ENCODE measurements at regions not wholly inside any gene's neighbourhood (a gene's known extent, or its start where the extent isn't known, plus 50 kb on each side); places are given as distances from the start of the nearest gene placed in this dataset.
"Not testable (repeated sequence)": the region's sequence is repeated elsewhere in the genome, so short reads cannot be mapped to it uniquely, and the experiment has no call there.

DNA sequence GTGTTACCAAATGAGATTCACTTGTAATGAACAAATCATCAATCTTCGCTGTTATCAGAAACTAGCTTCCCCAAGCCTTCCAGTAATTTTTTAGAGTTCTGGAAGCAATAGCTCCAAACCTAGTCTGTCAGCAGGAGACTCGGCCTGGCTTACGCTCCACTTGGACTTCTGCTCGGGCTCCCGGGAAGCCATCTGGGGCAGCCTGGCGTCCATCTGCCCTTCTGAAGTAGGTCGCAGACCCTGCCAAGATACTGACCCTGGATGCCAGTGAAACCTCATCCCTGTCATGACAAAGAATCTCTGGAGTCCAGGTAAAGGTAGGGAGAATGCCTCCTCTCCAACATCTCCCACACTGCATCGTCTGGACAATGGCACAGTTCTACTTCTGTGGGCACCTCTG lies 493.8 kb upstream of the ZFP42 start:
- TF ChIP-seq, protein P1, sequence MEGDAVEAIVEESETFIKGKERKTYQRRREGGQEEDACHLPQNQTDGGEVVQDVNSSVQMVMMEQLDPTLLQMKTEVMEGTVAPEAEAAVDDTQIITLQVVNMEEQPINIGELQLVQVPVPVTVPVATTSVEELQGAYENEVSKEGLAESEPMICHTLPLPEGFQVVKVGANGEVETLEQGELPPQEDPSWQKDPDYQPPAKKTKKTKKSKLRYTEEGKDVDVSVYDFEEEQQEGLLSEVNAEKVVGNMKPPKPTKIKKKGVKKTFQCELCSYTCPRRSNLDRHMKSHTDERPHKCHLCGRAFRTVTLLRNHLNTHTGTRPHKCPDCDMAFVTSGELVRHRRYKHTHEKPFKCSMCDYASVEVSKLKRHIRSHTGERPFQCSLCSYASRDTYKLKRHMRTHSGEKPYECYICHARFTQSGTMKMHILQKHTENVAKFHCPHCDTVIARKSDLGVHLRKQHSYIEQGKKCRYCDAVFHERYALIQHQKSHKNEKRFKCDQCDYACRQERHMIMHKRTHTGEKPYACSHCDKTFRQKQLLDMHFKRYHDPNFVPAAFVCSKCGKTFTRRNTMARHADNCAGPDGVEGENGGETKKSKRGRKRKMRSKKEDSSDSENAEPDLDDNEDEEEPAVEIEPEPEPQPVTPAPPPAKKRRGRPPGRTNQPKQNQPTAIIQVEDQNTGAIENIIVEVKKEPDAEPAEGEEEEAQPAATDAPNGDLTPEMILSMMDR (IDR thresholded peaks at IDR 0.05; ENCODE audit: low read depth, low read length, missing control alignments) = no peak
- no peak overlapping the region for H3K4me3 ChIP-seq (replicated peaks; ENCODE audit: low read depth, low read length)
- no peak for DNase-seq (ENCODE audit: extremely low read depth, low read depth)

DNA sequence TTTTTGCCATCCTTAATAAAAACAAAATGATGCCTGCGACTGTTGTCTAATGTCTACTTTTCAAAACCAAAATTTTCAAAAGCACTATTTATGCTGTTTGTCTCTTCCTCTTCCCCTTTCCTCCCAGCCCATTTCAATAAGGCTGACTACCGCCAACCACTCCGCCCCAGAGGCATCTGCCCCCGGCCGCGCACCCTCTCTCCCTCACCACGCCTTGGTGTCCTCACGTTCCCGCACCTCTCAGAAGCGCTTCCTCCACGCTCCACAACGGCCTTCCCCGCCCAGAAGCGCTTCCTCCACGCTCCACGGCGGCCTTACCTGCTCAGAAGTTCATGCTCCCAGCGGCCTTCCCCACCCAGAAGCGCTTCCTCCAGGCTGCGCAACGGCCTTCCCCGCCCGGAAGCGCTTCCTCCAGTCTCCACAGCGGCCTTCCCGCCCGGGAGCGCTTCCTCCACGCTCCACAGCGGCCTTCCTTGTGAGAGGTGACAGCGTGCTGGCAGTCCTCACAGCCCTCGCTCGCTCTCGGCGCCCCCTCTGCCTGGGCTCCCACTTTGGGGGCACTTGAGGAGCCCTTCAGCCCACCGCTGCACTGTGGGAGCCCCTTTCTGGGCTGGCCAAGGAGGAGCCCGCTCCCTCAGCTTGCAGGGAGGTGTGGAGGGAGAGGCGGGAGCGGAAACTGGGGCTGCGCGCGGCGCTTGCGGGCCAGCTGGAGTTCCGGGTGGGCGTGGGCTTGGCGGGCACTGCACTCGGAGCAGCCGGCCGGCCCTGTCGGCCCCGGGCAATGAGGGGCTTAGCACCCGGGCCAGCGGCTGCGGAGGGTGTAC lies 490.4 kb upstream of the ZFP42 start:
- DNase-seq (ENCODE audit: extremely low read depth, low read depth) = no peak
- TF ChIP-seq, protein P1 (IDR thresholded peaks at IDR 0.05; ENCODE audit: low read depth, low read length, missing control alignments) = no peak
- no peak overlapping the region for H3K4me3 ChIP-seq (replicated peaks; ENCODE audit: low read depth, low read length)

DNA sequence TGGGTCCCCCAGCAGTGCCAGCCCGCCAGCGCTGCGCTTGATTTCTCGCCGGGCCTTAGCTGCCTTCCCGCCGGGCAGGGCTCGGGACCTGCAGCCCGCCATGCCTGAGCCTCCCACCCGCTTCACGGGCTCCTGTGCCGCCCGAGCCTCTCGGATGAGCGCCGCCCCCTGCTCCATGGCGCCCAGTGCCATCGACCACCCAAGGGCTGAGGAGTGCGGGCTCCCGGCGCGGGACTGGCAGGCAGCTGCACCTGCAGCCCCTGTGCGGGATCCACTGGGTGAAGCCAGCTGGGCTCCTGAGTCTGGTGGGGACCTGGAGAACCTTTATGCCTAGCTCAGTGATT lies 489.8 kb upstream of the ZFP42 start:
- not testable (repeated sequence) for DNase-seq (ENCODE audit: extremely low read depth, low read depth); H3K4me3 ChIP-seq (replicated peaks; ENCODE audit: low read depth, low read length)

DNA sequence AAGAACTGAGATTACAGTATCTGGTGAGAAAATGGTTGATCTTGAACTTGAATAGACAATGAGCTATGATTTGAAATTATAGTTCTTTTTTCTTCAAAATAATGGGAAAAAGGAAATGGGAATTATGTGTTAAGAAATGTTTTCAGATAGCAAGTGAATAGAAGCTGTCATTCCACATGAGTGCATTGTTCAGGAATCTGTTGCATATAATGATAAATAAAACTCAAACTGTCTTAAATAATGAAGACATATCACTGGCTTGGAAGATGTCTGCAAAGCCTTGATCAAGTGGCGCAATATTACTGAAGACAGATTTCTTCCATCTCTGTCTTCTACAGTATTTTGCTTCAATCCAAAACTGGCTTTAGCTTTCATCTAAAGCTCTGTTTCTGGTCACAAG lies 479.3 kb upstream of the ZFP42 start:
- TF ChIP-seq, protein P1 (IDR thresholded peaks at IDR 0.05; ENCODE audit: low read depth, low read length, missing control alignments) = no peak
- no peak for DNase-seq (ENCODE audit: extremely low read depth, low read depth)
- no peak overlapping the region for H3K4me3 ChIP-seq (replicated peaks; ENCODE audit: low read depth, low read length)

DNA sequence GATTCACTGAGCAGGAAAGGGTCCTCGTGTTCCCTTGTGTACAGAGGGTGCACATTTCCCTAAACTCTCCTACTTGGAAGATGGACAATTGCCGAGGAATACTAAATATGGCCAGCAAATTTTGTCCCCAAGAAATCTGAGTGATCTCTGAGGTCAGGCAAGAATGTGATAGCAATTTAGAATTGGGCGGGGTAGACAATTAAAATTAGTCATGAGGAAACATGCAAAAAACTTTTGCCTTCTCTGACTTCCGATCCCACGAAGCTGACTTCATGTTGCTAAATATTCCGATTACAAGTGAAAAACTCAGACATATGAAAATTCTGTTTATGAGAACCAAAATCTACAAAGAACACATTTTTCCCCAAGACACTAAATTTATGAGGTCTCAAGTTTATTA lies 453.9 kb upstream of the ZFP42 start:
- no peak for DNase-seq (ENCODE audit: extremely low read depth, low read depth)

DNA sequence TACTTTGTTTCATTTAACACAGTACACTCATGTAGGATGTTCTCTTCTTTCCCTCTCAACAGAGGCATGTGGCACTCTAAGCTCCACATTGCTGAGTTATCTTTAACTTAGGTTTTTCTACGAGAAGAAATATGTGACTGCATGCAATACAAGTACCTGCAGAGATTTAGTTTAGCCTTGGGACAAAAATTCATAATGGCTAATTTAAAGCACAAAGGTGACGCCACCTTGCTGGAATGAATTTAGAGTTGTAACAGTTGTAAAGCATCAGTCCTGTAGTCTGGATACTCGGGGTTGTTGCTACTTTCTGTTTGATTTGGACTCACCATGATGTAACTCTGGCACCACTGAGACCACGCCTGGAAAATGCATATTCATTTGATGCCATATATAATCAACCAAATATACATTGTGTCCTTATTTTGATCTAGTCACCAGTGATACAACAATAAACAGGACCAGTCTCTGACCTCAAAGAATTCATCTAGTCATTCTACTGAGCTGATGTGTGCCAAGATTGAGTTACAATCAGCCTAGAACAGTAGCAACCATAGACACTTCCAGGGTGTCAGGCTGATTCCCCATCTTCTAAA lies 451.0 kb upstream of the ZFP42 start:
- DNase-seq (ENCODE audit: extremely low read depth, low read depth) = no peak
- no peak overlapping the region for H3K4me3 ChIP-seq (replicated peaks; ENCODE audit: low read depth, low read length)
- TF ChIP-seq, protein P1 (IDR thresholded peaks at IDR 0.05; ENCODE audit: low read depth, low read length, missing control alignments) = no peak

More for the DNA sequence above, 453.9 kb upstream of the ZFP42 start:
- TF ChIP-seq, protein P1 (IDR thresholded peaks at IDR 0.05; ENCODE audit: low read depth, low read length, missing control alignments) = no peak
- H3K4me3 ChIP-seq (replicated peaks; ENCODE audit: low read depth, low read length) = no peak overlapping the region

DNA sequence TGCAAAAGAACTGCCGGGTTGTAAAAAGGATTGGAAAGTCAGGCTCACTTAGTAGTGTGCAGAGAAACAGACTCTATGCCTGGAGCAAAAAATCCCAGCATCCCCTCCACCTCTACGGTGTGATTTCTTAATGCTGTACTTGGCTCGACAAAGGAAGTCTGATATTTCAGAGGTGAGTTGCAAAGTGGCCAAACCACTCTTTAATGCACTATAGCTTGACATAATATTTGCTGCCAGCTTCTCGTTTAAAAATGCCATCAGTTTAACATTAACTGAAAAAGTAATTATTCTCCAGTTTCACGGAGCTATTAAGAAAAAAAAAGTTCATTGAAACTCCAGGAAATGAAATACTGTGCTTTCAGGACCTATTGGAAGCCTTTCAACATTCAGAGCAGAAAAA lies 448.3 kb upstream of the ZFP42 start:
- H3K4me3 ChIP-seq (replicated peaks; ENCODE audit: low read depth, low read length) = no peak overlapping the region
- no peak for DNase-seq (ENCODE audit: extremely low read depth, low read depth)
- TF ChIP-seq, protein P1 (IDR thresholded peaks at IDR 0.05; ENCODE audit: low read depth, low read length, missing control alignments) = no peak
